ENCODE measurements at regions not wholly inside any gene's neighbourhood (a gene's known extent, or its start where the extent isn't known, plus 50 kb on each side); places are given as distances from the start of the nearest gene placed in this dataset.

GRCh38 chr5:34511481-34511880 is 144.6 kb upstream of the RAI14 start:
- no peak for DNase-seq

GRCh38 chr5:34511915-34512314 is 144.2 kb upstream of the RAI14 start:
- no peak for DNase-seq

- no peak for DNase-seq
These were observed 140.0 kb upstream of the RAI14 start for GRCh38 chr5:34516166-34516565.

GRCh38 chr5:34516686-34517085 is 139.4 kb upstream of the RAI14 start:
- no peak for DNase-seq

GRCh38 chr5:34517249-34517648 is 138.9 kb upstream of the RAI14 start:
- no peak for DNase-seq

- no peak for DNase-seq
These were observed 136.5 kb upstream of the RAI14 start for GRCh38 chr5:34519489-34520220.

- DNase-seq, result no peak
These were observed 134.4 kb upstream of the RAI14 start for GRCh38 chr5:34521628-34522290.

GRCh38 chr5:34522599-34523386 is 133.3 kb upstream of the RAI14 start:
- peak; percentile 81 for DNase-seq

- DNase-seq, result no peak
These were observed 132.8 kb upstream of the RAI14 start for GRCh38 chr5:34523387-34523726.

GRCh38 chr5:34524123-34524522 is 132.0 kb upstream of the RAI14 start:
- DNase-seq, result no peak

- DNase-seq, result no peak
These were observed 130.4 kb upstream of the RAI14 start for GRCh38 chr5:34525761-34526160.

GRCh38 chr5:34526682-34527305 is 129.3 kb upstream of the RAI14 start:
- DNase-seq, result no peak

GRCh38 chr5:34529581-34530331 is 126.4 kb upstream of the RAI14 start:
- DNase-seq, result no peak

GRCh38 chr5:34530637-34531036 is 125.5 kb upstream of the RAI14 start:
- DNase-seq, result no peak

- DNase-seq, result peak; percentile 8
These were observed 124.3 kb upstream of the RAI14 start for GRCh38 chr5:34531751-34532360.

GRCh38 chr5:34533582-34534522 is 122.3 kb upstream of the RAI14 start:
- peak; percentile 80 for DNase-seq

GRCh38 chr5:34534523-34535103 is 121.5 kb upstream of the RAI14 start:
- peak; percentile 65 for DNase-seq

- no peak for DNase-seq
These were observed 120.7 kb upstream of the RAI14 start for GRCh38 chr5:34535433-34535832.

GRCh38 chr5:34535944-34536623 is 120.0 kb upstream of the RAI14 start:
- DNase-seq, result no peak

- no peak for DNase-seq
These were observed 119.4 kb upstream of the RAI14 start for GRCh38 chr5:34536699-34537098.
